ENCODE measurements at regions not wholly inside any gene's neighbourhood (a gene's known extent, or its start where the extent isn't known, plus 50 kb on each side); places are given as distances from the start of the nearest gene placed in this dataset.

- in situ Hi-C loops (cut with MboI), result no loop called here
- no peaks in the 10 kb centered on the region for H3K9me3 ChIP-seq (ENCODE audit: low read depth)
- TF ChIP-seq EZH2 (IDR thresholded peaks at IDR 0.05; ENCODE audit: insufficient read depth, poor library complexity, severe bottlenecking) (no peak), EZH2phosphoT487 (IDR thresholded peaks at IDR 0.05; ENCODE audit: insufficient read depth, low read depth) (no peak)
- H3K9ac ChIP-seq, result no peak overlapping the region
- no peaks in the 10 kb centered on the region for H3K36me3 ChIP-seq (ENCODE audit: low read depth)
- H3K79me2 ChIP-seq (ENCODE audit: insufficient read depth), result no peaks in the 10 kb centered on the region
- no peaks in the 10 kb centered on the region for H3F3A ChIP-seq (ENCODE audit: insufficient read depth)
- H3K27me3 ChIP-seq (replicated peaks; ENCODE audit: insufficient read depth), result no peaks in the 10 kb centered on the region
- no peaks in the 10 kb centered on the region for H4K20me1 ChIP-seq (ENCODE audit: insufficient read depth)
- no peak overlapping the region for H2AFZ ChIP-seq
- no peaks in the 10 kb centered on the region for H3K9me2 ChIP-seq (ENCODE audit: insufficient read depth)
- no peak for DNase-seq
- no peak overlapping the region for H3K4me3 ChIP-seq
- H3K4me1 ChIP-seq (ENCODE audit: insufficient read depth), result no peaks in the 10 kb centered on the region
- H3K4me2 ChIP-seq (ENCODE audit: unreplicated experiment), result no peak overlapping the region
- no peak overlapping the region for H3K27ac ChIP-seq
Observed at GRCh38 chr14:84857571-84857970, 672.4 kb upstream of the FLRT2 start.

- Histone ChIP-seq H3K4me2 (ENCODE audit: unreplicated experiment) (no peak overlapping the region), H3K9ac (no peak overlapping the region), H3K27ac (no peak overlapping the region), H3K4me3 (no peak overlapping the region), H2AFZ (no peak overlapping the region), H3K9me2 (ENCODE audit: insufficient read depth) (no peaks in the 10 kb centered on the region), H3K27me3 (replicated peaks; ENCODE audit: insufficient read depth) (no peaks in the 10 kb centered on the region), H3F3A (ENCODE audit: insufficient read depth) (no peaks in the 10 kb centered on the region), H3K36me3 (ENCODE audit: low read depth) (no peaks in the 10 kb centered on the region), H4K20me1 (ENCODE audit: insufficient read depth) (no peaks in the 10 kb centered on the region), H3K4me1 (ENCODE audit: insufficient read depth) (no peaks in the 10 kb centered on the region), H3K79me2 (ENCODE audit: insufficient read depth) (no peaks in the 10 kb centered on the region), H3K9me3 (ENCODE audit: low read depth) (no peaks in the 10 kb centered on the region)
- WGBS, 2 experiments (ENCODE audit: low coverage in 1 of 2, low lambda C conversion rate in 2 of 2, missing lambda C conversion rate in 2 of 2), result 32 to 34% methylated on average over 4 of the region's 4 CpGs
- in situ Hi-C loops (cut with MboI), result no loop called here
- DNase-seq, result no peak
- no peak for TF ChIP-seq EZH2phosphoT487 (IDR thresholded peaks at IDR 0.05; ENCODE audit: insufficient read depth, low read depth)
- TF ChIP-seq EZH2 (IDR thresholded peaks at IDR 0.05; ENCODE audit: insufficient read depth, poor library complexity, severe bottlenecking), result no peak
Observed at GRCh38 chr14:84859116-84859515, 670.8 kb upstream of the FLRT2 start.

- WGBS, 2 experiments (ENCODE audit: low coverage in 1 of 2, low lambda C conversion rate in 2 of 2, missing lambda C conversion rate in 2 of 2), result 46 to 47% methylated on average over 2 of the region's 2 CpGs
- no peak for DNase-seq
Observed at GRCh38 chr14:84864548-84865271, 665.2 kb upstream of the FLRT2 start.

GRCh38 chr14:84871734-84872133 lies 658.2 kb upstream of the FLRT2 start:
- DNase-seq, result no peak
- 51 to 52% methylated on average over 2 of the region's 2 CpGs for WGBS, 2 experiments (ENCODE audit: low coverage in 1 of 2, low lambda C conversion rate in 2 of 2, missing lambda C conversion rate in 2 of 2)
- Histone ChIP-seq H3K9ac (no peak overlapping the region), H4K20me1 (ENCODE audit: insufficient read depth) (no peaks in the 10 kb centered on the region), H3K36me3 (ENCODE audit: low read depth) (no peaks in the 10 kb centered on the region), H3K27ac (no peak overlapping the region), H3K9me2 (ENCODE audit: insufficient read depth) (no peaks in the 10 kb centered on the region), H3F3A (ENCODE audit: insufficient read depth) (no peaks in the 10 kb centered on the region), H3K79me2 (ENCODE audit: insufficient read depth) (no peaks in the 10 kb centered on the region), H3K27me3 (replicated peaks; ENCODE audit: insufficient read depth) (no peaks in the 10 kb centered on the region), H3K9me3 (ENCODE audit: low read depth) (no peaks in the 10 kb centered on the region), H3K4me2 (ENCODE audit: unreplicated experiment) (no peak overlapping the region), H3K4me3 (no peak overlapping the region), H3K4me1 (ENCODE audit: insufficient read depth) (no peaks in the 10 kb centered on the region), H2AFZ (no peak overlapping the region)
- in situ Hi-C loops (cut with MboI), result no loop called here
- TF ChIP-seq EZH2 (IDR thresholded peaks at IDR 0.05; ENCODE audit: insufficient read depth, poor library complexity, severe bottlenecking) (no peak), EZH2phosphoT487 (IDR thresholded peaks at IDR 0.05; ENCODE audit: insufficient read depth, low read depth) (no peak)

More at GRCh38 chr14:84864548-84865271, 665.2 kb upstream of the FLRT2 start:
- H3K9me2 ChIP-seq (ENCODE audit: insufficient read depth), result no peaks in the 10 kb centered on the region
- no peaks in the 10 kb centered on the region for H3F3A ChIP-seq (ENCODE audit: insufficient read depth)
- no peaks in the 10 kb centered on the region for H3K4me1 ChIP-seq (ENCODE audit: insufficient read depth)
- no peak overlapping the region for H2AFZ ChIP-seq
- in situ Hi-C loops (cut with MboI), result no loop called here
- no peak for TF ChIP-seq EZH2 (IDR thresholded peaks at IDR 0.05; ENCODE audit: insufficient read depth, poor library complexity, severe bottlenecking)
- no peak for TF ChIP-seq EZH2phosphoT487 (IDR thresholded peaks at IDR 0.05; ENCODE audit: insufficient read depth, low read depth)
- no peaks in the 10 kb centered on the region for H3K79me2 ChIP-seq (ENCODE audit: insufficient read depth)
- no peaks in the 10 kb centered on the region for H4K20me1 ChIP-seq (ENCODE audit: insufficient read depth)
- H3K4me3 ChIP-seq, result no peak overlapping the region
- no peaks in the 10 kb centered on the region for H3K36me3 ChIP-seq (ENCODE audit: low read depth)
- no peak overlapping the region for H3K4me2 ChIP-seq (ENCODE audit: unreplicated experiment)
- no peaks in the 10 kb centered on the region for H3K9me3 ChIP-seq (ENCODE audit: low read depth)
- H3K27ac ChIP-seq, result no peak overlapping the region
- H3K9ac ChIP-seq, result no peak overlapping the region
- H3K27me3 ChIP-seq (replicated peaks; ENCODE audit: insufficient read depth), result no peaks in the 10 kb centered on the region

- 37 to 40% methylated on average over 2 of the region's 2 CpGs for WGBS, 2 experiments (ENCODE audit: low coverage in 1 of 2, low lambda C conversion rate in 2 of 2, missing lambda C conversion rate in 2 of 2)
- no peak overlapping the region for H3K4me2 ChIP-seq (ENCODE audit: unreplicated experiment)
- TF ChIP-seq EZH2 (IDR thresholded peaks at IDR 0.05; ENCODE audit: insufficient read depth, poor library complexity, severe bottlenecking) (no peak), EZH2phosphoT487 (IDR thresholded peaks at IDR 0.05; ENCODE audit: insufficient read depth, low read depth) (no peak)
Observed at GRCh38 chr14:84874436-84874835, 655.5 kb upstream of the FLRT2 start.

More at GRCh38 chr14:84874436-84874835, 655.5 kb upstream of the FLRT2 start:
- in situ Hi-C loops (cut with MboI), result no loop called here
- no peaks in the 10 kb centered on the region for H3K27me3 ChIP-seq (replicated peaks; ENCODE audit: insufficient read depth)
- no peaks in the 10 kb centered on the region for H3K79me2 ChIP-seq (ENCODE audit: insufficient read depth)
- H3K9me3 ChIP-seq (ENCODE audit: low read depth), result no peaks in the 10 kb centered on the region
- no peak overlapping the region for H3K9ac ChIP-seq
- no peak for DNase-seq
- H3F3A ChIP-seq (ENCODE audit: insufficient read depth), result no peaks in the 10 kb centered on the region
- no peaks in the 10 kb centered on the region for H3K36me3 ChIP-seq (ENCODE audit: low read depth)
- no peaks in the 10 kb centered on the region for H3K9me2 ChIP-seq (ENCODE audit: insufficient read depth)
- no peak overlapping the region for H2AFZ ChIP-seq
- H4K20me1 ChIP-seq (ENCODE audit: insufficient read depth), result no peaks in the 10 kb centered on the region
- H3K27ac ChIP-seq, result no peak overlapping the region
- H3K4me1 ChIP-seq (ENCODE audit: insufficient read depth), result no peaks in the 10 kb centered on the region
- no peak overlapping the region for H3K4me3 ChIP-seq
